HepG2 (cell line): ENCODE measurements at regions not wholly inside any gene's neighbourhood (a gene's known extent, or its start where the extent isn't known, plus 50 kb on each side); places are given as distances from the start of the nearest gene placed in this dataset.

ENCODE experiments used
- BRD4 ChIP-seq: sonication (generic); formaldehyde crosslinking; IDR thresholded peaks from 2 replicates; pipeline ENCODE4 v1.4.0; 2020; ENCODE audit warnings: missing genetic modification reagents
- ELK4 ChIP-seq: sonication (generic); formaldehyde crosslinking; IDR thresholded peaks from 2 replicates; pipeline ENCODE4 v1.9.0; 2021; ENCODE audit warnings: missing genetic modification reagents, borderline replicate concordance
- HNF1A ChIP-seq, 2 experiments: sonication (generic) in 1 of 2; formaldehyde crosslinking in 1 of 2; IDR thresholded peaks; 2 replicates each; pipeline versions ENCODE4 v1.4.0 to v1.6.1; 2016 to 2020; ENCODE audit warnings: borderline replicate concordance in 1 of 2, low read depth in 1 of 2, mild to moderate bottlenecking in 1 of 2, missing genetic modification reagents in 1 of 2
- HOMEZ ChIP-seq: IDR thresholded peaks from 2 replicates; pipeline ENCODE4 v1.6.1; 2016; ENCODE audit warnings: low read depth
- KMT2A ChIP-seq: sonication (generic); formaldehyde crosslinking; IDR thresholded peaks from 2 replicates; pipeline ENCODE4 v1.4.0; 2020; ENCODE audit warnings: missing genetic modification reagents
- MYC ChIP-seq: sonication (generic); formaldehyde crosslinking; IDR thresholded peaks from 2 replicates; pipeline ENCODE4 v1.9.0; 2021; ENCODE audit warnings: missing genetic modification reagents, borderline replicate concordance
- STAG1 ChIP-seq: sonication (generic); formaldehyde crosslinking; IDR thresholded peaks from 2 replicates; pipeline ENCODE4 v1.4.0; 2020; ENCODE audit warnings: missing genetic modification reagents
- TFE3 ChIP-seq: IDR thresholded peaks from 2 replicates; pipeline ENCODE4 v1.6.1; 2016
- TMF1 ChIP-seq: sonication (generic); formaldehyde crosslinking; IDR thresholded peaks from 2 replicates; pipeline ENCODE4 v1.8.1; 2022; ENCODE audit warnings: low read depth, missing genetic modification reagents
- ZFP36L2 ChIP-seq: sonication (generic); formaldehyde crosslinking; IDR thresholded peaks from 2 replicates; pipeline ENCODE4 v1.4.0; 2020; ENCODE audit warnings: missing genetic modification reagents
- ZHX1 ChIP-seq: sonication (generic); formaldehyde crosslinking; IDR thresholded peaks from 2 replicates; pipeline ENCODE4 v1.8.1; 2022; ENCODE audit warnings: low read depth, mild to moderate bottlenecking, missing genetic modification reagents
- ZNF484 ChIP-seq: sonication (generic); formaldehyde crosslinking; IDR thresholded peaks from 2 replicates; pipeline ENCODE4 v1.5.1; 2020; ENCODE audit warnings: mild to moderate bottlenecking, low read depth, missing genetic modification reagents, borderline replicate concordance
- ZNF567 ChIP-seq: sonication (generic); formaldehyde crosslinking; IDR thresholded peaks from 2 replicates; pipeline ENCODE4 v1.8.1; 2023; ENCODE audit warnings: mild to moderate bottlenecking, missing genetic modification reagents, borderline replicate concordance
- ZNF709 ChIP-seq: sonication (generic); formaldehyde crosslinking; IDR thresholded peaks from 2 replicates; pipeline ENCODE4 v1.5.0; 2020; ENCODE audit warnings: mild to moderate bottlenecking, missing genetic modification reagents
- ZNF710 ChIP-seq: sonication (generic); formaldehyde crosslinking; IDR thresholded peaks from 2 replicates; pipeline ENCODE4 v1.5.0; 2020; ENCODE audit warnings: mild to moderate bottlenecking, missing genetic modification reagents, borderline replicate concordance
- ZNF841 ChIP-seq: sonication (generic); formaldehyde crosslinking; IDR thresholded peaks from 2 replicates; pipeline ENCODE4 v1.8.1; 2023; ENCODE audit warnings: missing genetic modification reagents, borderline replicate concordance

- TF ChIP-seq HNF1A (IDR thresholded peaks at IDR 0.05; ENCODE audit: low read depth), result no peak
- peak; percentile 41; the same call in 1 of the 2 replicates for TF ChIP-seq HNF1A (CRISPR knock-in tag; IDR thresholded peaks at IDR 0.05; ENCODE audit: borderline replicate concordance)
- no peak for TF ChIP-seq TFE3
- TF ChIP-seq KMT2A (CRISPR knock-in tag), result no peak
- no peak for TF ChIP-seq ZFP36L2 (CRISPR knock-in tag)
- TF ChIP-seq STAG1 (CRISPR knock-in tag), result peak; percentile 5; the same call in 1 of the 2 replicates
- TF ChIP-seq ZNF710, result no peak
- TF ChIP-seq ZNF841 (CRISPR knock-in tag), result no peak
- no peak for TF ChIP-seq ZNF709 (CRISPR knock-in tag)
- no peak for TF ChIP-seq BRD4
- TF ChIP-seq ZHX1 (CRISPR knock-in tag), result no peak
- TF ChIP-seq ZNF567, result 0 out of 2 replicates have a peak, but pooled peaks have one; percentile 11
- no peak for TF ChIP-seq ZNF484 (CRISPR knock-in tag)
- TF ChIP-seq HOMEZ, result peak; percentile 43; the same call in 1 of the 2 replicates
- no peak for TF ChIP-seq TMF1
- no peak for TF ChIP-seq MYC (CRISPR knock-in tag)
- no peak for TF ChIP-seq ELK4 (CRISPR knock-in tag)
Observed at GRCh38 chr3:30498587-30498967, 107.8 kb upstream of the TGFBR2 start (continued).
